Keratinocyte (primary cell): ENCODE measurements at regions not wholly inside any gene's neighbourhood (a gene's known extent, or its start where the extent isn't known, plus 50 kb on each side); places are given as distances from the start of the nearest gene placed in this dataset.

Experiments used
- DNase-seq: peaks from one replicate; pipeline ENCODE4 v3.0.0-alpha.2; 2011; ENCODE audit warnings: low read depth, missing footprints, low spot score
- FAIRE-seq: peaks from 2 replicates; lab custom pipeline; 2011; peaks lifted over from hg19 to GRCh38; lab: Jason Lieb, UNC
- H2AFZ ChIP-seq: 2 replicates; pipeline ENCODE4 v1.6.0; 2012; ENCODE audit warnings: low read length, control low read depth, inconsistent platforms; ENCODE audit not compliant: control insufficient read depth
- H3K27ac ChIP-seq: 2 replicates; pipeline ENCODE4 v1.5.1; 2011; ENCODE audit warnings: low read length; ENCODE audit not compliant: control insufficient read depth, insufficient read depth
- H3K27me3 ChIP-seq: 3 replicates; pipeline ENCODE4 v1.6.0; 2011; ENCODE audit warnings: low read length; ENCODE audit not compliant: control insufficient read depth, insufficient read depth; ENCODE audit errors: extremely low read depth
- H3K36me3 ChIP-seq, 2 experiments: 2 replicates in 1 of 2; 3 replicates in 1 of 2; pipeline ENCODE4 v1.5.1; 2011; ENCODE audit warnings: low read length in 2 of 2, mild to moderate bottlenecking in 1 of 2; ENCODE audit not compliant: control insufficient read depth in 2 of 2, insufficient read depth in 2 of 2; ENCODE audit errors: extremely low read depth in 1 of 2
- H3K4me1 ChIP-seq: 3 replicates; pipeline ENCODE4 v1.5.1; 2011; ENCODE audit warnings: low read length; ENCODE audit not compliant: control insufficient read depth, insufficient read depth; ENCODE audit errors: extremely low read depth
- H3K4me2 ChIP-seq: 3 replicates; pipeline ENCODE4 v1.6.0; 2011; ENCODE audit warnings: low read depth, low read length; ENCODE audit not compliant: control insufficient read depth, insufficient read depth; ENCODE audit errors: extremely low read depth
- H3K4me3 ChIP-seq, 3 experiments: fragments of 200-600 bp in 1 of 3; sonication (generic) in 1 of 3; 2 replicates in 2 of 3; 3 replicates in 1 of 3; pipeline ENCODE4 v1.5.1; 2011 to 2016; ENCODE audit warnings: low read length in 3 of 3, mild to moderate bottlenecking in 3 of 3, control low read depth in 2 of 3, inconsistent platforms in 1 of 3, low read depth in 1 of 3, mixed read lengths in 1 of 3, mixed run types in 1 of 3, moderate library complexity in 1 of 3; ENCODE audit not compliant: control insufficient read depth in 2 of 3, insufficient read depth in 2 of 3; ENCODE audit errors: extremely low read depth in 1 of 3
- H3K79me2 ChIP-seq: 2 replicates; pipeline ENCODE4 v1.6.0; 2012; ENCODE audit warnings: low read length; ENCODE audit not compliant: control insufficient read depth, insufficient read depth
- H3K9ac ChIP-seq: 3 replicates; pipeline ENCODE4 v1.6.0; 2011; ENCODE audit warnings: low read length; ENCODE audit not compliant: control insufficient read depth, insufficient read depth; ENCODE audit errors: extremely low read depth
- H3K9me1 ChIP-seq: 3 replicates; pipeline ENCODE4 v1.6.0; 2011; ENCODE audit warnings: low read length; ENCODE audit not compliant: control insufficient read depth, insufficient read depth; ENCODE audit errors: extremely low read depth
- H3K9me3 ChIP-seq: 2 replicates; pipeline ENCODE4 v1.5.1; 2012; ENCODE audit warnings: low read depth, low read length; ENCODE audit not compliant: control insufficient read depth
- H4K20me1 ChIP-seq: 3 replicates; pipeline ENCODE4 v1.6.0; 2011; ENCODE audit warnings: low read length; ENCODE audit not compliant: control insufficient read depth, insufficient read depth; ENCODE audit errors: extremely low read depth
- CTCF ChIP-seq, 3 experiments: IDR thresholded peaks in 1 of 3; conservative IDR thresholded peaks in 1 of 3; optimal IDR thresholded peaks in 1 of 3; 2 replicates in 2 of 3; 3 replicates in 1 of 3; pipeline versions ENCODE3 to v1.5.1; 2011; ENCODE audit warnings: low read length in 3 of 3, mild to moderate bottlenecking in 3 of 3, moderate library complexity in 2 of 3, control low read depth in 1 of 3, inconsistent platforms in 1 of 3; ENCODE audit not compliant: insufficient read depth in 2 of 3; ENCODE audit errors: extremely low read depth in 1 of 3
- EZH2 ChIP-seq: IDR thresholded peaks from one replicate; pipeline ENCODE4 v1.6.1; 2012; ENCODE audit warnings: inconsistent platforms, mild to moderate bottlenecking, low read length, moderate library complexity
- dilution Hi-C: fragments of 300-500 bp; cut with MboI; formaldehyde crosslinking; loops from one replicate; pipeline ENCODE4 v1.7.0; 2020; ENCODE audit warnings: low sequenced_read_pairs; ENCODE audit not compliant: extremely low pct_ligation_motif_present

DNA sequence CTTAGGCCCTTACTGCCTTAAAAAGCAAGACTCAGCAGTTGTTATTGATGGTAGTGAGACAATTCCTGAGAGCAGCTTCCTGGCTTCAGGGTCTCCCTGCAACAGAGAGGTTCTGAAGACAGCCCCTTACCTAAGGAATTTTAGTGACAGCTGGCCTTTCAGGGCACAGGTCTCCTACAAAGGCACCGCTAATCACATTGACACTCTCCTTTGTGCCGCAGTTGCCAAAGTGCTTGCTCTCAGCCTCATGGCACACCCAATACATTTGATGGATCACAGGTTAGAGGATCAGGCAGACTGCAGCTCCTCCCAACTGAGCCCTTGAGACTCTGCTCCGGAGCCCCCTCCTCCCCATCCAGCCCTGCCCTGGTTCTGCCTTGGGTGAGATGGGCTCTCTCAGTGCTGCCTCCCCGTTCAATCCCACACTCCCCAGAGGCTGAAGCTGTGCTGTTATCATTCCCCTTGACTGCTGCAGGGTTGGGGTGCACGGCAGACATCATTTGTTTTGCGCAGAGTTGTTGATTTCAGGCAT is 198.2 kb downstream of the EMX2 start:
- Histone ChIP-seq H3K79me2 (no peaks in the 10 kb centered on the region), H3K4me2 (no peak overlapping the region), H2AFZ (no peak overlapping the region), H3K9me1 (no peaks in the 10 kb centered on the region), H3K4me3 (no peak overlapping the region), H3K27ac (no peak overlapping the region), H3K9me3 (no peaks in the 10 kb centered on the region), H3K36me3 (no peaks in the 10 kb centered on the region), H4K20me1 (no peaks in the 10 kb centered on the region), H3K27me3 (peaks cover 3% of the 10 kb centered on the region), H3K9ac (no peak overlapping the region), H3K4me1 (no peaks in the 10 kb centered on the region)
- DNase-seq (no peak), FAIRE-seq (no peak)
- no peak for TF ChIP-seq EZH2
- no peak for TF ChIP-seq CTCF (optimal IDR thresholded peaks at IDR 0.05 in 1 of 3, IDR thresholded peaks at IDR 0.05 in 1 of 3, conservative IDR thresholded peaks at IDR 0.05 in 1 of 3; ENCODE audit: extremely low read depth in 1 of 3, insufficient read depth in 2 of 3, low read length in 3 of 3)
- dilution Hi-C loops: no loop called here

GRCh38 chr10:117741524-117741923 is 199.0 kb downstream of the EMX2 start:
- H3K4me3 ChIP-seq: no peak overlapping the region
- FAIRE-seq (no peak), DNase-seq (no peak)
- no peak overlapping the region for H2AFZ ChIP-seq
- dilution Hi-C loops: no loop called here
- no peaks in the 10 kb centered on the region for H3K4me1 ChIP-seq
- no peak overlapping the region for H3K9ac ChIP-seq
- H3K9me3 ChIP-seq: no peaks in the 10 kb centered on the region
- peak in 2 of 3 experiments; percentile 18 to 55 for TF ChIP-seq CTCF (optimal IDR thresholded peaks at IDR 0.05 in 1 of 3, IDR thresholded peaks at IDR 0.05 in 1 of 3, conservative IDR thresholded peaks at IDR 0.05 in 1 of 3; ENCODE audit: extremely low read depth in 1 of 3, insufficient read depth in 2 of 3, low read length in 3 of 3)
- no peak for TF ChIP-seq EZH2
- no peaks in the 10 kb centered on the region for H3K27me3 ChIP-seq
- H3K27ac ChIP-seq: no peak overlapping the region
- no peaks in the 10 kb centered on the region for H4K20me1 ChIP-seq
- no peak overlapping the region for H3K4me2 ChIP-seq
- H3K9me1 ChIP-seq: no peaks in the 10 kb centered on the region
- H3K36me3 ChIP-seq: no peaks in the 10 kb centered on the region
- H3K79me2 ChIP-seq: no peaks in the 10 kb centered on the region
